Panc1 (cell line): ENCODE measurements at regions not wholly inside any gene's neighbourhood (a gene's known extent, or its start where the extent isn't known, plus 50 kb on each side); places are given as distances from the start of the nearest gene placed in this dataset.

Experiments
- CTCF ChIP-seq: fragments of 450-650 bp; IDR thresholded peaks from 2 replicates; pipeline ENCODE4 v1.5.1; 2017; ENCODE audit warnings: mild to moderate bottlenecking
- POLR2AphosphoS5 ChIP-seq: IDR thresholded peaks from 2 replicates; pipeline ENCODE4 v1.6.1; 2012; ENCODE audit warnings: mild to moderate bottlenecking, low read depth, low read length, moderate library complexity
- REST ChIP-seq, 2 experiments: IDR thresholded peaks; 2 replicates each; pipeline ENCODE4 v1.6.1; 2011 to 2012; ENCODE audit warnings: low read depth in 2 of 2, control low read depth in 1 of 2, low read length in 1 of 2, mild to moderate bottlenecking in 1 of 2, moderate library complexity in 1 of 2; ENCODE audit not compliant: insufficient read depth in 1 of 2
- SIN3A ChIP-seq: IDR thresholded peaks from 2 replicates; pipeline ENCODE4 v1.6.1; 2012; ENCODE audit warnings: low read depth, mild to moderate bottlenecking, low read length, moderate library complexity, borderline replicate concordance; ENCODE audit not compliant: insufficient read depth

- TF ChIP-seq CTCF, result no peak
- no peak for TF ChIP-seq POLR2AphosphoS5
- no peak for TF ChIP-seq SIN3A
- TF ChIP-seq REST (IDR thresholded peaks at IDR 0.05; ENCODE audit: insufficient read depth in 1 of 2, low read depth in 2 of 2, low read length in 1 of 2), result no peak
Measured at GRCh38 chr12:84463741-84464495, 448.7 kb downstream of the SLC6A15 start.
